ENCODE measurements at regions not wholly inside any gene's neighbourhood (a gene's known extent, or its start where the extent isn't known, plus 50 kb on each side); places are given as distances from the start of the nearest gene placed in this dataset.

DNA sequence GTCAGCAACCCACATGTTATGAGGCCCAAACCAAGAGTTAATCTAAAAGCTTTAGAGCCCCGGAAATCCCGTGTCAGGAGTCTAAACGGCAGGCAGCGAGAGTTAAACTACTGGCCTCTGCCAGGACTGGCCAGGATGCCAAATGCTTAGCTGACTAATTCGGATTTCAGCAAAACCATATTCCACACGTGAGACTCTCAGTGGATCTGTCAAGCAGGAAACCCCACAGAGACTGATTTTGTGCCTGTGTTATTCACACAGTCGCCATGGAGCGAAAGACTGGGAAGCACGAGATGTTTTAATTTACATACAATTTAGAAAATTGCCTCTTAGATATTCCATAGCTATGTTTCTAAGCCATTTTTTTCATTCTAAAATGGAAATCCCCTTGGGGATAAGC is 152.9 kb downstream of the RNASET2 start:
- TF ChIP-seq POLR2AphosphoS5 (IDR thresholded peaks at IDR 0.05) (no peak), POLR2A (IDR thresholded peaks at IDR 0.05) (no peak), EP300 (IDR thresholded peaks at IDR 0.05) (no peak)
- TF ChIP-seq, protein P1, sequence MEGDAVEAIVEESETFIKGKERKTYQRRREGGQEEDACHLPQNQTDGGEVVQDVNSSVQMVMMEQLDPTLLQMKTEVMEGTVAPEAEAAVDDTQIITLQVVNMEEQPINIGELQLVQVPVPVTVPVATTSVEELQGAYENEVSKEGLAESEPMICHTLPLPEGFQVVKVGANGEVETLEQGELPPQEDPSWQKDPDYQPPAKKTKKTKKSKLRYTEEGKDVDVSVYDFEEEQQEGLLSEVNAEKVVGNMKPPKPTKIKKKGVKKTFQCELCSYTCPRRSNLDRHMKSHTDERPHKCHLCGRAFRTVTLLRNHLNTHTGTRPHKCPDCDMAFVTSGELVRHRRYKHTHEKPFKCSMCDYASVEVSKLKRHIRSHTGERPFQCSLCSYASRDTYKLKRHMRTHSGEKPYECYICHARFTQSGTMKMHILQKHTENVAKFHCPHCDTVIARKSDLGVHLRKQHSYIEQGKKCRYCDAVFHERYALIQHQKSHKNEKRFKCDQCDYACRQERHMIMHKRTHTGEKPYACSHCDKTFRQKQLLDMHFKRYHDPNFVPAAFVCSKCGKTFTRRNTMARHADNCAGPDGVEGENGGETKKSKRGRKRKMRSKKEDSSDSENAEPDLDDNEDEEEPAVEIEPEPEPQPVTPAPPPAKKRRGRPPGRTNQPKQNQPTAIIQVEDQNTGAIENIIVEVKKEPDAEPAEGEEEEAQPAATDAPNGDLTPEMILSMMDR (IDR thresholded peaks at IDR 0.05): no peak

Data from upper lobe of left lung (tissue), 4 donors.